IMR-90 (cell line): ENCODE measurements at regions not wholly inside any gene's neighbourhood (a gene's known extent, or its start where the extent isn't known, plus 50 kb on each side); places are given as distances from the start of the nearest gene placed in this dataset.

Experiments
- BHLHE40 ChIP-seq: fragments of 150-350 bp; IDR thresholded peaks from 2 replicates; pipeline ENCODE4 v1.6.1; 2016; ENCODE audit warnings: mild to moderate bottlenecking, low read depth, low read length
- CEBPB ChIP-seq: IDR thresholded peaks from 2 replicates; pipeline ENCODE4 v1.6.1; 2012; ENCODE audit warnings: low read depth, low read length, improper control_type of control experiment
- CHD1 ChIP-seq: IDR thresholded peaks from 2 replicates; pipeline ENCODE4 v1.6.1; 2012; ENCODE audit warnings: low read depth, low read length, improper control_type of control experiment
- MAFK ChIP-seq: IDR thresholded peaks from 2 replicates; pipeline ENCODE4 v1.6.1; 2012; ENCODE audit warnings: low read depth, low read length, improper control_type of control experiment
- MXI1 ChIP-seq: IDR thresholded peaks from 2 replicates; pipeline ENCODE4 v1.6.1; 2012; ENCODE audit warnings: low read depth, mild to moderate bottlenecking, low read length, moderate library complexity, borderline replicate concordance
- POLR2A ChIP-seq: IDR thresholded peaks from 2 replicates; pipeline ENCODE4 v1.6.1; 2012; ENCODE audit warnings: mild to moderate bottlenecking, low read depth, low read length
- RAD21 ChIP-seq: IDR thresholded peaks from 2 replicates; pipeline ENCODE4 v1.6.1; 2012; ENCODE audit warnings: low read length, improper control_type of control experiment
- RCOR1 ChIP-seq: IDR thresholded peaks from 2 replicates; pipeline ENCODE4 v1.6.1; 2012; ENCODE audit warnings: mild to moderate bottlenecking, low read length, improper control_type of control experiment; ENCODE audit not compliant: insufficient replicate concordance
- RFX5 ChIP-seq: IDR thresholded peaks from 2 replicates; pipeline ENCODE4 v1.8.0; 2012; ENCODE audit warnings: low read depth, mild to moderate bottlenecking, low read length, moderate library complexity
- SMC3 ChIP-seq: fragments of 150-350 bp; IDR thresholded peaks from 2 replicates; pipeline ENCODE4 v1.6.1; 2016; ENCODE audit warnings: low read depth, mild to moderate bottlenecking, antibody characterized with exemption, low read length, moderate library complexity
- TF ChIP-seq, protein P1 (sequence below): conservative IDR thresholded peaks from 2 replicates; pipeline ENCODE4 v1.5.1; 2012; ENCODE audit warnings: mild to moderate bottlenecking, low read depth, low read length, improper control_type of control experiment
- TF ChIP-seq, protein P2 (sequence below): fragments of 150-350 bp; IDR thresholded peaks from 2 replicates; pipeline ENCODE4 v1.6.1; 2017; ENCODE audit warnings: mild to moderate bottlenecking, antibody characterized with exemption, low read length, low read depth

DNA sequence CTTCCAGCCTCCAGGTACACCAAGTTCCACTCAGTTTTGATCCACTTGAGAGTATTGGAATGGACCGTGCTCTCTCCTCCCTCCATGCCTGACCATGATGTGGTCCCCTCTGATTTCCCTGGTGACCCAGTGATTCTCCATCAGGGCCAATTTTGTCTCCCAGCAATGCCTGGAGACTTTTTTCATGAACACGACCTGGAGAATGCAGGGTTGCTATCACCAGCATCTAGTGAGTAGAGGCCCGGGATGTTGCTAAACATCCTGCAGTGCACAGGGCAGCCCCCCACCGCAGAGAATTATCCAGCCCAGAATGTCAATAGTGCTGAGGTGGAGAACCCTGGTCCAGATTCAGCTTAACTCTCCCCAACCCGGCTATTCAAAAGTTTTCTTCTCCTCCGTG, 134.0 kb upstream of the RREB1 start:
- TF ChIP-seq, protein P1, sequence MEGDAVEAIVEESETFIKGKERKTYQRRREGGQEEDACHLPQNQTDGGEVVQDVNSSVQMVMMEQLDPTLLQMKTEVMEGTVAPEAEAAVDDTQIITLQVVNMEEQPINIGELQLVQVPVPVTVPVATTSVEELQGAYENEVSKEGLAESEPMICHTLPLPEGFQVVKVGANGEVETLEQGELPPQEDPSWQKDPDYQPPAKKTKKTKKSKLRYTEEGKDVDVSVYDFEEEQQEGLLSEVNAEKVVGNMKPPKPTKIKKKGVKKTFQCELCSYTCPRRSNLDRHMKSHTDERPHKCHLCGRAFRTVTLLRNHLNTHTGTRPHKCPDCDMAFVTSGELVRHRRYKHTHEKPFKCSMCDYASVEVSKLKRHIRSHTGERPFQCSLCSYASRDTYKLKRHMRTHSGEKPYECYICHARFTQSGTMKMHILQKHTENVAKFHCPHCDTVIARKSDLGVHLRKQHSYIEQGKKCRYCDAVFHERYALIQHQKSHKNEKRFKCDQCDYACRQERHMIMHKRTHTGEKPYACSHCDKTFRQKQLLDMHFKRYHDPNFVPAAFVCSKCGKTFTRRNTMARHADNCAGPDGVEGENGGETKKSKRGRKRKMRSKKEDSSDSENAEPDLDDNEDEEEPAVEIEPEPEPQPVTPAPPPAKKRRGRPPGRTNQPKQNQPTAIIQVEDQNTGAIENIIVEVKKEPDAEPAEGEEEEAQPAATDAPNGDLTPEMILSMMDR: no peak
- TF ChIP-seq RAD21 (no peak), POLR2A (no peak), CEBPB (no peak), BHLHE40 (no peak), MXI1 (no peak), SMC3 (no peak), CHD1 (no peak), RFX5 (no peak), RCOR1 (no peak), MAFK (no peak)
- TF ChIP-seq, protein P2, sequence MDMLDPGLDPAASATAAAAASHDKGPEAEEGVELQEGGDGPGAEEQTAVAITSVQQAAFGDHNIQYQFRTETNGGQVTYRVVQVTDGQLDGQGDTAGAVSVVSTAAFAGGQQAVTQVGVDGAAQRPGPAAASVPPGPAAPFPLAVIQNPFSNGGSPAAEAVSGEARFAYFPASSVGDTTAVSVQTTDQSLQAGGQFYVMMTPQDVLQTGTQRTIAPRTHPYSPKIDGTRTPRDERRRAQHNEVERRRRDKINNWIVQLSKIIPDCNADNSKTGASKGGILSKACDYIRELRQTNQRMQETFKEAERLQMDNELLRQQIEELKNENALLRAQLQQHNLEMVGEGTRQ: no peak
